Small intestine (tissue), 7 donors: ENCODE measurements at regions not wholly inside any gene's neighbourhood (a gene's known extent, or its start where the extent isn't known, plus 50 kb on each side); places are given as distances from the start of the nearest gene placed in this dataset.

ENCODE experiments used
- DNase-seq, 2 donors: peaks; one replicate each; pipeline versions ENCODE4 v3.0.0 to v3.0.0-alpha.2; 2013
- FAIRE-seq: peaks from 2 replicates; lab custom pipeline; 2012; peaks lifted over from hg19 to GRCh38; lab: Jason Lieb, UNC
- H3K27ac ChIP-seq, 3 donors: one replicate each; pipeline ENCODE4 v1.5.1; 2013; ENCODE audit warnings: low read length in 2 of 3, mild to moderate bottlenecking in 2 of 3, control low read depth in 1 of 3, inconsistent platforms in 1 of 3, low read depth in 1 of 3, moderate library complexity in 1 of 3
- H3K27me3 ChIP-seq, 3 donors: one replicate each; pipeline ENCODE4 v1.6.1; 2013; ENCODE audit warnings: low read length in 3 of 3, inconsistent platforms in 1 of 3; ENCODE audit not compliant: control insufficient read depth in 3 of 3, insufficient read depth in 3 of 3
- H3K36me3 ChIP-seq, 3 donors: one replicate each; pipeline ENCODE4 v1.6.1; 2013; ENCODE audit warnings: low read length in 3 of 3, inconsistent platforms in 1 of 3, low read depth in 1 of 3, mild to moderate bottlenecking in 1 of 3, moderate library complexity in 1 of 3; ENCODE audit not compliant: control insufficient read depth in 3 of 3, insufficient read depth in 2 of 3
- H3K4me1 ChIP-seq, 3 donors: one replicate each; pipeline ENCODE4 v1.6.1; 2013; ENCODE audit warnings: low read length in 2 of 3, inconsistent platforms in 1 of 3, low read depth in 1 of 3, mild to moderate bottlenecking in 1 of 3, moderate library complexity in 1 of 3; ENCODE audit not compliant: control insufficient read depth in 3 of 3, insufficient read depth in 2 of 3
- H3K4me3 ChIP-seq, 3 donors: one replicate each; pipeline ENCODE4 v1.5.1; 2013; ENCODE audit warnings: low read length in 3 of 3, control low read depth in 1 of 3, inconsistent platforms in 1 of 3, low read depth in 1 of 3, mild to moderate bottlenecking in 1 of 3, moderate library complexity in 1 of 3
- H3K9me3 ChIP-seq, 2 donors: one replicate each; pipeline ENCODE4 v1.6.1; 2013; ENCODE audit warnings: low read depth in 1 of 2, low read length in 1 of 2; ENCODE audit not compliant: control insufficient read depth in 2 of 2, insufficient read depth in 1 of 2
- WGBS, 3 donors: extraction: QIAGEN DNeasy Blood & Tissue Kit; methylation state at CpG; one replicate each; pipeline ENCODE4 v1.1.7; 2013; 5-methylcytosine and 5-hydroxymethylcytosine counted together
- donor health status: healthy with polysubstance abuse.
- donor health status: control.
- donor health status: control.
- donor health status: Bipolar disorder and iron deficiency.
- donor health status: healthy.

DNA sequence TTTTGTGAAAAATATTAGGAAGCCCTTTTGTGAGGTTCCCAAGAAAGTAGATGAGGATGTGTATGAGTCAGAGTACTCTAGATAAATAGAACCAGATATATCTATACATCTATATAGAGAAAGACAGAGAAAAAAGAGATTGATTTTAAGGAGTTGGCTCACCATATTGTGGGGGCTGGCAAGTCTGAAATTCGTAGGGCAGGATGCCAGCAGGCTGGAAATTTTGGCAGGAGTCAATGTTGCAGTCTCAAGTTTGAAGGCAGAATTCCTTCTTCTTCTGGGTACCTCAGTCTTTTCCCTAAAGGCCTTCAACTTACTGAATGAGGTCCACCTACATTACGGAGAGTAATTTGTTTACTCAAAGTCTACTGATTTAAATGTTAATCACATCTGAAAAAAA is 65.3 kb upstream of the SAMD3 start:
- H3K4me1 ChIP-seq, result no peaks in the 10 kb centered on the region
- no peak overlapping the region for H3K4me3 ChIP-seq
- no peak for DNase-seq
- H3K36me3 ChIP-seq, result no peaks in the 10 kb centered on the region
- H3K27me3 ChIP-seq, result no peaks in the 10 kb centered on the region
- no peak overlapping the region for H3K27ac ChIP-seq
- FAIRE-seq, result no peak
- H3K9me3 ChIP-seq, result no peaks in the 10 kb centered on the region
- WGBS, 3 donors, result 30 to 43% (median 35%) methylated on average over 2 of the region's 2 CpGs

DNA sequence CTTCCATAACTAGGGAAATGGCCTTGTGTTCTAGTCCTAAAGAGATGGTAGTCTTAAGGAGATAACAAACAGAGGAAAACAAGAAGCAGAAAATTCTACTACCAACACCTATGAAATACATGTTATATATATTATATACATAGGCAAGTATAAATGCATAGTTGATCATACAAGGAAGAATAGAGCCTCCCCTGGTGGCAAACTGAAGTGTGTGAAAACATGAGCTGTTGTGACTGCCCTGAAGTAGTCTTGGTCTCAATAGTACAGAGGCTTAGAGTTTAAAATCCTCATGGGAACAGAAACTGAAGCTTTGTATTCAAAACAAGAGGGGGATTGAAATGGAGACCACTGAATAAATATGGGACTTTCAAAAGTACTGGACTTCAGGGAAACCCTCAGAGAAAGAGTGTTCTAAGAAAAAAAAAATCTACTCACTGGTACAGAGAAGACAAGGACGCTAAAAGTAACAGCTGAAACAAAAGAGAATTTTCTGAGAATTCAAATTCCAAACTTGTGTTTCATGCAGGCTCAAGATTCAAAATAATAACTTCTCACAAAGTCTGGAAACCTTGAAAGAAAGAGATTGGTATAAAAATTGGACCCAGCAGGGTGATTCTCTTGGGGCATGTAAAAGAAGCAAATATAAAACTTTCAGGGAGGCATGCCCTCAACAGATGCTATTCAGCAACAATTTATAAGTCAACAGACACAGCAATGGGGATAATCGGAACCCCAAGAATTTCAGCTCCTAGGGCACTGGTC is 59.7 kb upstream of the SAMD3 start:
- Histone ChIP-seq H3K27me3 (no peaks in the 10 kb centered on the region), H3K4me3 (no peak overlapping the region), H3K27ac (no peak overlapping the region), H3K36me3 (no peaks in the 10 kb centered on the region), H3K9me3 (peaks cover 0 to 5% of the 10 kb centered on the region in 2 donors), H3K4me1 (no peaks in the 10 kb centered on the region)
- WGBS, 3 donors, result 85 to 95% (median 94%) methylated on average over 2 of the region's 2 CpGs
- DNase-seq, result peak in 1 of 2 donors; percentile 7
- FAIRE-seq, result no peak

DNA sequence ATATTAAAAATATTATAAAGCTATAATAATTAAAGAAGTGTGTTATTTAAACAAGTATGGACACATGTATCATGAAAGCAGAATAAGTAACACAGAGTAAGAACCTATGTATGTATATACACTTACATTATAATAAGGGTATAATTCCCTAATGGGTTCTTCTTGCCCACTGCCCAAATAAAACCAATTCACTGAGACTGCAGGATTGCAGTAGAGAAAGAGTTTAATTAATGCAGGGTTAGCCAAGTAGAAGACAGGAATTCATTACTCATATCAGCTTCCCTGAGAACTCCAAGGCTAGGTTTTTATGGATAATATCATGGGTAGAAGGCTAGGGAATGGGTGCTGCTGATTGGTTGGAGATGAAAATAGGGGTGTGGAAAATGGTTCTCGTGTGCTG is 53.8 kb upstream of the SAMD3 start:
- no peaks in the 10 kb centered on the region for H3K27me3 ChIP-seq
- H3K4me1 ChIP-seq, result no peaks in the 10 kb centered on the region
- H3K27ac ChIP-seq, result no peak overlapping the region
- no peaks in the 10 kb centered on the region for H3K36me3 ChIP-seq
- FAIRE-seq (no peak), DNase-seq (no peak)
- no peak overlapping the region for H3K4me3 ChIP-seq
- 79 to 89% (median 82%) methylated on average over 1 of the region's 1 CpG for WGBS, 3 donors
- peaks cover 0 to 11% of the 10 kb centered on the region in 2 donors for H3K9me3 ChIP-seq

GRCh38 chr6:130274007-130274406 is 51.3 kb upstream of the SAMD3 start:
- FAIRE-seq (no peak), DNase-seq (no peak)
- Histone ChIP-seq H3K27me3 (no peaks in the 10 kb centered on the region), H3K9me3 (peaks cover 0 to 14% of the 10 kb centered on the region in 2 donors), H3K4me3 (no peak overlapping the region), H3K27ac (no peak overlapping the region), H3K4me1 (no peaks in the 10 kb centered on the region), H3K36me3 (no peaks in the 10 kb centered on the region)
- WGBS, 3 donors, result 85 to 100% (median 98%) methylated on average over 1 of the region's 1 CpG
